A172 (cell line): ENCODE measurements at regions not wholly inside any gene's neighbourhood (a gene's known extent, or its start where the extent isn't known, plus 50 kb on each side); places are given as distances from the start of the nearest gene placed in this dataset.
"Not testable (repeated sequence)": the region's sequence is repeated elsewhere in the genome, so short reads cannot be mapped to it uniquely, and the experiment has no call there.

Source experiments
- DNase-seq: peaks from one replicate; pipeline ENCODE4 v3.0.0-alpha.2; 2015; ENCODE audit warnings: low spot score

DNA sequence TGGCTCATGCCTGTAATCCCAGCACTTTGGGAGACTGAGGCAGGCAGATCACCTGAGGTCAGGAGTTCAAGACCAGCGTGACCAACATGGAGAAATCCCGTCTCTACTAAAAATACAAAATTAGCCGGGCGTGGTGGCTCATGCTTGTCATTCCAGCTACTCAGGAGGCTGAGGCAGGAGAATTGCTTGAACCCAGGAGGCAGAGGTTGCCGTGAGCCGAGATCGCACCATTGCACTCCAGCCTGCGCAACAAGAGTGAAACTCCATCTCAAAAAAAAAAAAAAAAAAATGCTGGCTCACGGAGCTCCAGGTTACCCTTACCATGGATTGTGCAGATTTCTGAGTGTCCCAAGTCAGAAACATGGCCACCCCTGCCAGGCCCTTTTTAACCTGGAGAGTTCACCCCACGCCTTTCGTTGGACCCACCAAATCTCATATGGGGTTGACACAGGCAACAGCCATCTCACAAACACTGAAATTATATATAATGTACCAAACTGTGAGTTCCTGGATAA, 69.9 kb upstream of the CITED2 start:
- not testable (repeated sequence) for DNase-seq

GRCh38 chr6:139443231-139444112, 69.0 kb upstream of the CITED2 start:
- no peak for DNase-seq

- DNase-seq, result no peak
Observed at GRCh38 chr6:139442188-139442671, 67.8 kb upstream of the CITED2 start.

- no peak for DNase-seq
Observed at GRCh38 chr6:139439349-139439748, 64.9 kb upstream of the CITED2 start.

- no peak for DNase-seq
Observed at GRCh38 chr6:139438775-139439174, 64.3 kb upstream of the CITED2 start.

DNA sequence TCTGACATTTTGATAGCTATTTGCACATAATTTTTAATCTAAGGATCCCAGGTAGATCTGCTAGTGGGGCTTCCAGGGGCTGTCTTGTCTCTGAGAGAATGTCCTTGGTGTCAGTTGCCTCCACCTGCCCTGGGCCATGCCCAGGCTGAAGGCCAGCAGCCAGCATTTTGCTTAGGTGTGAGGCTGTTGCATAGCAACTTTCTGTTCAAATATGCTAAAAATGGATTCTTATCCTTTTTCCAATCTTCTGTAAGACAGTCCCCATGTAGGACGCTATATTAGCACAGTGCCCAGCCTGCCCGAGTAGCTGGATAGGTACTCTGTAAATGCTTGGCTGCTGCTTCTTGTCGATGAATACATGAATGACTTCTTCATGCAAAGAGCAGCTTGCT, 62.5 kb upstream of the CITED2 start:
- DNase-seq, result no peak

DNA sequence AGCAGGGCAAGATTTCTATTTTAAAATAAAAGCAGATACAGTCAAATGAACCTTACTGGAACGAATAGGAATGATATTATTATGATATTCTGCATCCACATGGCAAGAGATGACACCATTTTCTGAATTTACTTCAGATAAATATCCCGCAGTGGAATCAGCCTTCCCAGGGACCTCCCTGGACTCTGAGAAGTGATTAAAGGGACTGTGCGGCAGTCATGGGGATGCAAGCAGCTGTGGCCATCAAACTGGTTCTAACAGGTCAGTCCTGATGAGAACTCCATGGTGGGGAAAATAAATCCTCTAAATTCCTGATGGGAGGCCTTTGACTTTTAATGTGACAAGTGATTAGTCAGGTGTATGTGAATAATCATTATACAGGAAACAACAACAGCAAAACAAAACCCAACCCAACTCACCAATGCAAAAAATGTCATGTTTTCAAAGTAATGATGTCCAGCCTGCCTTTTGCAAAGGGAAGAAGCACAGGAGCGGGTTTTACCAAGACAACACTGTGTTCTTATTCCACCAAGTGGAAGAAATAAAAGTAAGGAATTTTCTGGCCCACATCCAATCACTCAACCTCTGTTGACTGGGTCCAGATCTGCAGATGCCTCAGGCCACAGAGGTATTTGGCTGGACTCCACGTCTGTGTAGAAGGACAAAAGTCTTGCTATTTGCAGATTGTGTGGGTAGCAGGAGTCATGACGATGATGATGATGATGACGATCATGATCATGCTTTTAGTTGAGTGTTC, 61.9 kb upstream of the CITED2 start:
- peak; percentile 60 for DNase-seq

DNA sequence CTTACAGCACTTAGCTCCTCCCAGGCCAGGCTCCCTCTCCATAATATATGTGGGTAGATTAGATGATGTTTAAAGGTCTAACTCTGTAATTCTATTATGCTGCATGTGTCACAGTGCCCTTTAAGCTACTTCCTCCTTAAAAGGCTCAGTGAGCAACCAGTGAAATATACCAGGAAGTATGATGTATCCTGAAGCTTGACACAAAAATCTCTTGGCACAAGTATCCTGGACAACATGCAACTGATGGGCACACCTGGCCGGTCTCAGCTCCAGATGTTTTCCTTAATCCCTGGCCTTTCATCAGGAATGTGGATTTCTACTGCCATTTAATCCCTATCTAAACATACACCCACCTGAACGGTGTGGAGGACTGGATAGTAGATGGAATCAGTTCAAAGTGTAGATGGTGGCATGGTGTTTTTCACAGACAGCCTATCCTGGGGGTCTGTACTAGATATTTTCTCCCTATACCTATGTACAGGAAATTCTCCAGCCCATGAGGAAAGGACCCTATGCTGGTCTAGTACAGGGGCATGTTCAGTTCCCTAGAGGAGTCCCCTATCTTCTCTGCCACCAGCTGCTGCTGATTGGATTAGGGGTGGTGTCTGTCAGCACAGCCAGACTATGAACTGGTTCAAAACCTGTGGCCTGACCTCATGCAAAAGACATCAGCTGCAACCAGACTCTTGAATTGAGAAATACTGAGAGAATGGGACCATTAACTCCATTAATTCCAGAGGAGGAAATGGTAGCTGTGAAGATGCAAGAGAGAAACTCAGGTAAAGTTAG, 59.4 kb upstream of the CITED2 start:
- DNase-seq, result peak; percentile 10

DNA sequence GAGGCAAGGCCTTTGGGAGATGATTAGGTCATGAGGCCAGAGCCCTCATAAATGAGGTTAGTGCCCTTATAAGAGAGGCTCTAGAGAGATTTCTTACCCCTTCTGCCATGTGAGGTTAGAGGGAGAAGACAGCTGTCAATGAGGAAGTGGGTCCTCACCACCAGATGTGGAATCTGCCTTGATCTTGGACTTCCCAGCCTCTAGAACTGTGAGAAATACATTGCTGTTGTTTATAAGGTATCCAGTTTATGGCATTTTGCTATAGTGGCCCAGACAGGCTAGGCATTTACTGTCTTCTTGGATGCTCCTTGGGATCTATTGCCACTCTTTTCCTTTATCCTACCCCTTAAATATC, 57.1 kb upstream of the CITED2 start:
- no peak for DNase-seq

GRCh38 chr6:139430899-139431601, 56.6 kb upstream of the CITED2 start:
- DNase-seq, result no peak

- DNase-seq, result no peak
Observed at GRCh38 chr6:139429580-139430145, 55.2 kb upstream of the CITED2 start.

GRCh38 chr6:139427199-139427598, 52.8 kb upstream of the CITED2 start:
- no peak for DNase-seq

DNA sequence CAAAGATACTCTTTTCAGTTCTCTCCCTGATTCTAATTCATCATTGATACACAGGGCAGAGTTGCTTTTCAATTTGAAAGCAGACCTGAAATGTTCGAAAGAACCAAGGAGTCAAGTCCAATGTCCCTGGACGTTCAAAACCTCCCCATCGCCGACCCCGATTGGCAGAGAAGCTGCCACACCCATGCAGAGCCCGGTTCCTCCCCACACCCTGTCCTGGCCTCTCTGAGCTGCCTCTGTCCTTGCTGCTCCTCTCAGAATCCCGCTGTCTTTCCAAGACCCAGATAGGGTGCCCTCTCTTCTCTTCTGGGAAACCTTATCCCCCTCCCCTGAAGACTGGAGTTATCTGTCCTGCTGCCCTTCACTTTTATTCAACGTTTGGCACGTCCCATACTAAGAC, 52.3 kb upstream of the CITED2 start:
- DNase-seq, result no peak

GRCh38 chr6:139425780-139426179, 51.3 kb upstream of the CITED2 start:
- no peak for DNase-seq

DNA sequence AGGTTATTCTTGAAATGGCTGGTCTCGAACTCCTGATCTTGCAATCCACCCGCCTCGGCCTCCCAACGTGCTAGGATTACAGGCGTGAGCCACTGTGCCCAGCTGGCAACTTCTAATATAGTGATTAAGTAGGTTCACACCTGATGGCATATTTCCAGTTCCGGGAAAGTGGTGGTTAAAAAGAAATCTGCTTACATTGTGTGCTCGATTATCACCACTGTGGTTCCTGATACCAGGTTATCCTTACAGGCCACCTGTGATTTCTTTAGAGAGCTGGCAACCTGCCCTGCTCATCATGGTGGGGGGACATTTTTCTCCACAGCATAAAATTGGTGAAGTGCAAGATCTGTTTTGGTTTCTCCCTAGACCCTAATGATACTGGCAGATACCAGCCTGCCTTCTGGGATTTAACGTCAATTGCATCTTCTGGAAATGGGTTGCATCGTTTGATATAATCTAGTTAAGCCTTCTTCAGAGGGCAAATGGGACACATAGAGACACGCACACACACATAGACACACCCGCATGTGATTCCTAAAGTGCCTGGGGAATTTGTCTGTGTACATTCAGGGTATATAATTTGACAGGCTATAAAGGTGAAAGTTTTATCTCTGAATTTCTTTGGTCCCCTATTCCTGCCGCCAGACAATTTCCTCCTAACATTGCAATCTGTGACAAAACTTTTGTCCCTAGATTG, 49.7 kb upstream of the CITED2 start:
- no peak for DNase-seq
